ENCODE measurements at regions not wholly inside any gene's neighbourhood (a gene's known extent, or its start where the extent isn't known, plus 50 kb on each side); places are given as distances from the start of the nearest gene placed in this dataset.
"Not testable (repeated sequence)": the region's sequence is repeated elsewhere in the genome, so short reads cannot be mapped to it uniquely, and the experiment has no call there.

DNA sequence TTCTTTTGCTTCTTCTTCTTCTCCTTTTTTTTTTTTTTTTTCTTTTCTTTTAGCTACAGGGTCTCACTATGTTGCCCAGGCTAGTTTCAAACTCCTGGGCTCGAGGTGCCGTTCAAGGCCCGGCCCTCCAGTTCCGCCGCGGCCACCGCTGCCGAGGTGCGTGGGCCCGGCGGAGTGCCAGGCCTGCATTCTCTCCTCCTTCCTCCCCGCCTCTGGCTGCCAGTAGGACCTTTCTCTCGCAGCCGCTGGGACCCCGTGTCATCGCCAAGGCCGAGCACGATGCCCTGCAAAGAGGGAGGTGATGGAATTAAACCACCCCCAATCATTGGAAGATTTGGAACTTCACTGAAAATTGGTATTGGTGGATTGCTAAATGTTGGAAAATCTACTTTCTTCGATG is 195.8 kb downstream of the CDRT15L2 start:
- Mint-ChIP-seq H3K27ac (no peak overlapping the region), H3K36me3 (no peaks in the 10 kb centered on the region), H3K27me3 (peaks cover 7 to 8% of the 10 kb centered on the region in 2 donors), H3K9me3 (peaks cover 0 to 2% (median 0%) of the 10 kb centered on the region in 8 donors), H3K4me3 (no peak overlapping the region), H3K4me1 (no peaks in the 10 kb centered on the region)
- Histone ChIP-seq H3K4me3 (ENCODE audit: low read length in 2 of 2) (no peak overlapping the region), H3K36me3 (ENCODE audit: insufficient read depth, low read length) (no peaks in the 10 kb centered on the region), H3K4me1 (ENCODE audit: insufficient read depth, low read length) (no peaks in the 10 kb centered on the region), H3K9me3 (ENCODE audit: control insufficient read depth in 1 of 2, low read length in 2 of 2) (no peaks in the 10 kb centered on the region), H3K27ac (ENCODE audit: low read depth, low read length) (no peak overlapping the region), H3K27me3 (ENCODE audit: insufficient read depth, low read length) (no peaks in the 10 kb centered on the region)
- no peak for DNase-seq
- ChIA-PET CTCF (ENCODE audit: partially characterized antibody) (no interaction called here), POLR2A (ENCODE audit: partially characterized antibody) (no interaction called here)
- intact Hi-C loops (cut with micrococcal nuclease): no loop called here

- Mint-ChIP-seq H3K9me3 (peaks cover 0 to 2% (median 0%) of the 10 kb centered on the region in 8 donors), H3K27me3 (peaks cover 2 to 4% of the 10 kb centered on the region in 2 donors), H3K4me1 (no peaks in the 10 kb centered on the region), H3K27ac (no peak overlapping the region), H3K36me3 (no peaks in the 10 kb centered on the region), H3K4me3 (no peak overlapping the region)
- H3K9me3 ChIP-seq (ENCODE audit: control insufficient read depth in 1 of 2, low read length in 2 of 2): no peaks in the 10 kb centered on the region
- H3K36me3 ChIP-seq (ENCODE audit: insufficient read depth, low read length): no peaks in the 10 kb centered on the region
- H3K4me1 ChIP-seq (ENCODE audit: insufficient read depth, low read length): no peaks in the 10 kb centered on the region
- H3K4me3 ChIP-seq (ENCODE audit: low read length in 2 of 2): no peak overlapping the region
- no peak overlapping the region for H3K27ac ChIP-seq (ENCODE audit: low read depth, low read length)
- no peak for DNase-seq
- CTCF ChIA-PET (ENCODE audit: partially characterized antibody): no interaction called here
- no peaks in the 10 kb centered on the region for H3K27me3 ChIP-seq (ENCODE audit: insufficient read depth, low read length)
- POLR2A ChIA-PET (ENCODE audit: partially characterized antibody): no interaction called here
- intact Hi-C loops (cut with micrococcal nuclease): no loop called here
Observed at GRCh38 chr17:20779521-20779920, 200.0 kb downstream of the CDRT15L2 start.

GRCh38 chr17:20781260-20781659 is 201.7 kb downstream of the CDRT15L2 start:
- H3K4me1 ChIP-seq (ENCODE audit: insufficient read depth, low read length): no peaks in the 10 kb centered on the region
- CTCF ChIA-PET (ENCODE audit: partially characterized antibody): no interaction called here
- no peaks in the 10 kb centered on the region for H3K36me3 ChIP-seq (ENCODE audit: insufficient read depth, low read length)
- Mint-ChIP-seq H3K4me3 (no peak overlapping the region), H3K4me1 (no peaks in the 10 kb centered on the region), H3K27me3 (peaks cover 0 to 14% of the 10 kb centered on the region in 2 donors), H3K9me3 (peaks cover 0 to 2% (median 0%) of the 10 kb centered on the region in 8 donors), H3K36me3 (no peaks in the 10 kb centered on the region), H3K27ac (no peak overlapping the region)
- H3K9me3 ChIP-seq (ENCODE audit: control insufficient read depth in 1 of 2, low read length in 2 of 2): no peaks in the 10 kb centered on the region
- POLR2A ChIA-PET (ENCODE audit: partially characterized antibody): no interaction called here
- H3K27me3 ChIP-seq (ENCODE audit: insufficient read depth, low read length): no peaks in the 10 kb centered on the region
- no peak overlapping the region for H3K4me3 ChIP-seq (ENCODE audit: low read length in 2 of 2)
- H3K27ac ChIP-seq (ENCODE audit: low read depth, low read length): no peak overlapping the region
- no peak for DNase-seq
- intact Hi-C loops (cut with micrococcal nuclease): no loop called here

GRCh38 chr17:20781869-20782268 is 202.3 kb downstream of the CDRT15L2 start:
- H3K36me3 Mint-ChIP-seq; intact Hi-C loops (cut with micrococcal nuclease); H3K9me3 Mint-ChIP-seq; H3K4me1 Mint-ChIP-seq; H3K27ac Mint-ChIP-seq; H3K9me3 ChIP-seq (ENCODE audit: control insufficient read depth in 1 of 2, low read length in 2 of 2); H3K4me3 Mint-ChIP-seq; H3K4me1 ChIP-seq (ENCODE audit: insufficient read depth, low read length); H3K36me3 ChIP-seq (ENCODE audit: insufficient read depth, low read length); H3K27me3 ChIP-seq (ENCODE audit: insufficient read depth, low read length); POLR2A ChIA-PET (ENCODE audit: partially characterized antibody); H3K27ac ChIP-seq (ENCODE audit: low read depth, low read length); H3K4me3 ChIP-seq (ENCODE audit: low read length in 2 of 2); DNase-seq; CTCF ChIA-PET (ENCODE audit: partially characterized antibody): not testable (repeated sequence)
- peaks cover 0 to 14% of the 10 kb centered on the region in 2 donors for H3K27me3 Mint-ChIP-seq

GRCh38 chr17:20783091-20783490 is 203.6 kb downstream of the CDRT15L2 start:
- Mint-ChIP-seq H3K27ac (no peak overlapping the region), H3K27me3 (peaks cover 0 to 14% of the 10 kb centered on the region in 2 donors), H3K4me3 (no peak overlapping the region), H3K9me3 (peaks cover 0 to 2% (median 0%) of the 10 kb centered on the region in 8 donors), H3K4me1 (no peaks in the 10 kb centered on the region), H3K36me3 (no peaks in the 10 kb centered on the region)
- no peak for DNase-seq
- no peaks in the 10 kb centered on the region for H3K9me3 ChIP-seq (ENCODE audit: control insufficient read depth in 1 of 2, low read length in 2 of 2)
- intact Hi-C loops (cut with micrococcal nuclease): no loop called here
- H3K4me3 ChIP-seq (ENCODE audit: low read length in 2 of 2): no peak overlapping the region
- no peak overlapping the region for H3K27ac ChIP-seq (ENCODE audit: low read depth, low read length)
- H3K27me3 ChIP-seq (ENCODE audit: insufficient read depth, low read length): no peaks in the 10 kb centered on the region
- ChIA-PET POLR2A (ENCODE audit: partially characterized antibody) (no interaction called here), CTCF (ENCODE audit: partially characterized antibody) (no interaction called here)
- H3K4me1 ChIP-seq (ENCODE audit: insufficient read depth, low read length): no peaks in the 10 kb centered on the region
- no peaks in the 10 kb centered on the region for H3K36me3 ChIP-seq (ENCODE audit: insufficient read depth, low read length)

DNA sequence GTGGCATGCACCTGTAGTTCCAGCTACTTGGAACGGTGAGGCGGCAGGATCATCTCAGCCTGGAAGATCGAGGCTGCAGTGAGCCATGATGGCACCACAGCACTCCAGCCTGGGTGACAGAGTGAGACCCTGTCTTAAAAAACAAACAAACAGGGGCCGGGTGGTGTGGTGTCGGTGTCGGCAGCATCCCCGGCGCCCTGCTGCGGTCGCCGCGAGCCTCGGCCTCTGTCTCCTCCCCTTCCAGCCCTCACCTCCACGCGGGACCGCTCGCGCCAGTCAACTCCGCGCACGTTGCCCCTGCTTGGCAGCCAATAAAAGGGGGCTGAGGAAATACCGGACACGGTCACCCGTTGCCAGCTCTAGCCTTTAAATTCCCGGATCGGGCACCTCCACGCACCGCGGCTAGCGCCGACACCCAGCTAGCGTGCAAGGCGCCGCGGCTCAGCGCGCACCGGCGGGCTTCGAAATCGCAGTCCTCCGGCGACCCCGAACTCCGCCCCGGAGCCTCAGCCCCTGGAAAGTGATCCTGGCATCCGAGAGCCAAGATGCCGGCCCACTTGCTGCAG is 204.7 kb downstream of the CDRT15L2 start:
- no peak overlapping the region for H3K4me3 Mint-ChIP-seq
- H3K9me3 ChIP-seq (ENCODE audit: control insufficient read depth in 1 of 2, low read length in 2 of 2): no peaks in the 10 kb centered on the region
- no peak for DNase-seq
- H3K9me3 Mint-ChIP-seq: no peaks in the 10 kb centered on the region
- no peak overlapping the region for H3K4me3 ChIP-seq (ENCODE audit: low read length in 2 of 2)
- H3K36me3 ChIP-seq (ENCODE audit: insufficient read depth, low read length): no peaks in the 10 kb centered on the region
- H3K4me1 ChIP-seq (ENCODE audit: insufficient read depth, low read length): no peaks in the 10 kb centered on the region
- ChIA-PET POLR2A (ENCODE audit: partially characterized antibody) (no interaction called here), CTCF (ENCODE audit: partially characterized antibody) (no interaction called here)
- H3K27me3 Mint-ChIP-seq: peaks cover 0 to 10% of the 10 kb centered on the region in 2 donors
- no peaks in the 10 kb centered on the region for H3K27me3 ChIP-seq (ENCODE audit: insufficient read depth, low read length)
- H3K27ac ChIP-seq (ENCODE audit: low read depth, low read length): no peak overlapping the region
- H3K27ac Mint-ChIP-seq: no peak overlapping the region
- intact Hi-C loops (cut with micrococcal nuclease): no loop called here
- no peaks in the 10 kb centered on the region for H3K4me1 Mint-ChIP-seq
- H3K36me3 Mint-ChIP-seq: no peaks in the 10 kb centered on the region

- H3K9me3 Mint-ChIP-seq: peaks cover 0 to 2% (median 0%) of the 10 kb centered on the region in 8 donors
- H3K4me3 Mint-ChIP-seq: no peak overlapping the region
- peaks cover 0 to 10% of the 10 kb centered on the region in 2 donors for H3K27me3 Mint-ChIP-seq
- DNase-seq: no peak
- H3K4me3 ChIP-seq (ENCODE audit: low read length in 2 of 2): no peak overlapping the region
- H3K4me1 ChIP-seq (ENCODE audit: insufficient read depth, low read length): no peaks in the 10 kb centered on the region
- ChIA-PET POLR2A (ENCODE audit: partially characterized antibody) (no interaction called here), CTCF (ENCODE audit: partially characterized antibody) (no interaction called here)
- intact Hi-C loops (cut with micrococcal nuclease): no loop called here
- H3K9me3 ChIP-seq (ENCODE audit: control insufficient read depth in 1 of 2, low read length in 2 of 2): no peaks in the 10 kb centered on the region
- H3K4me1 Mint-ChIP-seq: no peaks in the 10 kb centered on the region
- no peaks in the 10 kb centered on the region for H3K36me3 ChIP-seq (ENCODE audit: insufficient read depth, low read length)
- no peak overlapping the region for H3K27ac Mint-ChIP-seq
- no peak overlapping the region for H3K27ac ChIP-seq (ENCODE audit: low read depth, low read length)
- H3K36me3 Mint-ChIP-seq: no peaks in the 10 kb centered on the region
- no peaks in the 10 kb centered on the region for H3K27me3 ChIP-seq (ENCODE audit: insufficient read depth, low read length)
Observed at GRCh38 chr17:20787281-20787680, 207.8 kb downstream of the CDRT15L2 start.

- H3K4me3 ChIP-seq (ENCODE audit: low read length in 2 of 2): no peak overlapping the region
- no peaks in the 10 kb centered on the region for H3K4me1 ChIP-seq (ENCODE audit: insufficient read depth, low read length)
- H3K27ac Mint-ChIP-seq: no peak overlapping the region
- H3K27ac ChIP-seq (ENCODE audit: low read depth, low read length): no peak overlapping the region
- DNase-seq: no peak
- H3K27me3 ChIP-seq (ENCODE audit: insufficient read depth, low read length): no peaks in the 10 kb centered on the region
- intact Hi-C loops (cut with micrococcal nuclease): no loop called here
- peaks cover 2 to 4% of the 10 kb centered on the region in 2 donors for H3K27me3 Mint-ChIP-seq
- POLR2A ChIA-PET (ENCODE audit: partially characterized antibody): no interaction called here
- H3K9me3 ChIP-seq (ENCODE audit: control insufficient read depth in 1 of 2, low read length in 2 of 2): no peaks in the 10 kb centered on the region
- H3K4me3 Mint-ChIP-seq: no peak overlapping the region
- H3K4me1 Mint-ChIP-seq: no peaks in the 10 kb centered on the region
- CTCF ChIA-PET (ENCODE audit: partially characterized antibody): no interaction called here
- H3K9me3 Mint-ChIP-seq: peaks cover 0 to 2% (median 0%) of the 10 kb centered on the region in 8 donors
- no peaks in the 10 kb centered on the region for H3K36me3 Mint-ChIP-seq
- no peaks in the 10 kb centered on the region for H3K36me3 ChIP-seq (ENCODE audit: insufficient read depth, low read length)
Observed at GRCh38 chr17:20791626-20792025, 212.1 kb downstream of the CDRT15L2 start.

Data from CD4-positive, alpha-beta memory T cell (primary cell).